Testis (tissue), 2 donors: ENCODE measurements at regions not wholly inside any gene's neighbourhood (a gene's known extent, or its start where the extent isn't known, plus 50 kb on each side); places are given as distances from the start of the nearest gene placed in this dataset.

ENCODE experiments used
- POLR2A ChIP-seq: fragments of 450-650 bp; IDR thresholded peaks from one replicate; pipeline ENCODE4 v1.6.1; 2017; ENCODE audit warnings: antibody characterized with exemption, mild to moderate bottlenecking, moderate library complexity
- TF ChIP-seq, protein P1 (sequence below), 3 experiments: fragments of 450-650 bp in 2 of 3; fragments of 200-600 bp in 1 of 3; sonication (generic) in 1 of 3; IDR thresholded peaks; one replicate each; pipeline ENCODE4 v1.5.1; 2016 to 2019; ENCODE audit warnings: antibody characterized with exemption in 3 of 3, mild to moderate bottlenecking in 2 of 3, moderate library complexity in 1 of 3

DNA sequence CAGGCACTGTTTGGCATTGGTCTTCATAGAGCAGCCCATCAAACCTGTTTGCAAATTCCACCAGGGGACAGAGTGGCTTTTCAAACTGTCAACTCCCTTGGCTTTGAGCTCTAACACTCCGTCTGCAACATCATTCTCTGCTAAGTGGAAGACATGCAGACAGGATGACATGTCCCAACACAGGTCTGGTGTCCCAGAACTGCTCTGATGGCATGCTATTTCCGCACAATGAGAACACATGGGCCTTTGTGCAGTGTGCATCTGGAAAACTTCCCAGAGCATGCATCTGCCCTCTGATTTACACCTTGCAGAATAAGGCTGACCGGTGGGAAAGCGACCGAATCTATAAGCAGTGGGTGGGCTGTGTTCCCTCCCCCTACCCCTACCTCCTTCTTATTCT is 212.8 kb upstream of the GYPA start:
- TF ChIP-seq, protein P1, sequence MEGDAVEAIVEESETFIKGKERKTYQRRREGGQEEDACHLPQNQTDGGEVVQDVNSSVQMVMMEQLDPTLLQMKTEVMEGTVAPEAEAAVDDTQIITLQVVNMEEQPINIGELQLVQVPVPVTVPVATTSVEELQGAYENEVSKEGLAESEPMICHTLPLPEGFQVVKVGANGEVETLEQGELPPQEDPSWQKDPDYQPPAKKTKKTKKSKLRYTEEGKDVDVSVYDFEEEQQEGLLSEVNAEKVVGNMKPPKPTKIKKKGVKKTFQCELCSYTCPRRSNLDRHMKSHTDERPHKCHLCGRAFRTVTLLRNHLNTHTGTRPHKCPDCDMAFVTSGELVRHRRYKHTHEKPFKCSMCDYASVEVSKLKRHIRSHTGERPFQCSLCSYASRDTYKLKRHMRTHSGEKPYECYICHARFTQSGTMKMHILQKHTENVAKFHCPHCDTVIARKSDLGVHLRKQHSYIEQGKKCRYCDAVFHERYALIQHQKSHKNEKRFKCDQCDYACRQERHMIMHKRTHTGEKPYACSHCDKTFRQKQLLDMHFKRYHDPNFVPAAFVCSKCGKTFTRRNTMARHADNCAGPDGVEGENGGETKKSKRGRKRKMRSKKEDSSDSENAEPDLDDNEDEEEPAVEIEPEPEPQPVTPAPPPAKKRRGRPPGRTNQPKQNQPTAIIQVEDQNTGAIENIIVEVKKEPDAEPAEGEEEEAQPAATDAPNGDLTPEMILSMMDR (IDR thresholded peaks at IDR 0.05): no peak
- no peak for TF ChIP-seq POLR2A
